Activated CD4-positive, alpha-beta T cell treated with anti-CD3 and anti-CD28 coated beads, Interleukin-2, Interleukin-6, amounts not matched to agents 100 ng/mL and 50 ng/mL, durations not matched to agents 16 hours and 8 hours (primary cell): ENCODE measurements at regions not wholly inside any gene's neighbourhood (a gene's known extent, or its start where the extent isn't known, plus 50 kb on each side); places are given as distances from the start of the nearest gene placed in this dataset.

Experiments used
- DNase-seq: peaks from one replicate; pipeline ENCODE4 v3.0.0-alpha.2; 2020

GRCh38 chr5:117463881-117464570 lies 889.4 kb upstream of the SEMA6A start:
- no peak for DNase-seq

DNA sequence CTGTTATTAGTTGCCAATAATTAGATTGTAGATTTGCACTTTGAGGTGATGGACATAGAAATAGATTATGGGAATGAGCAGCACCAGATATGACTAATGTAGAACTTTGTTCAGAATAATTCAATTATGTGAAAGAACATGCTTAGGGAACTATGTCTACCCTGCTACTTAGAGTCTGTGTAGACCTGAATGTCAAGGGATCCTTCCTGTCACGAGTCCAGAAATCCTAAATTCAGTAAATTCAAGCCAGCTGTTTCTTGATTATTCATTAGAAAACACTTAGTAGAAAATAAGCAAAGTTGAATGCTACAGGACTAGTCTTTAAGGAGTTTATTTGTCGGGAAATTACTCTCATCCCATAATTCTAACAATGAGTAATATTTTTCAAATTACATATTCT lies 887.3 kb upstream of the SEMA6A start:
- no peak for DNase-seq

DNA sequence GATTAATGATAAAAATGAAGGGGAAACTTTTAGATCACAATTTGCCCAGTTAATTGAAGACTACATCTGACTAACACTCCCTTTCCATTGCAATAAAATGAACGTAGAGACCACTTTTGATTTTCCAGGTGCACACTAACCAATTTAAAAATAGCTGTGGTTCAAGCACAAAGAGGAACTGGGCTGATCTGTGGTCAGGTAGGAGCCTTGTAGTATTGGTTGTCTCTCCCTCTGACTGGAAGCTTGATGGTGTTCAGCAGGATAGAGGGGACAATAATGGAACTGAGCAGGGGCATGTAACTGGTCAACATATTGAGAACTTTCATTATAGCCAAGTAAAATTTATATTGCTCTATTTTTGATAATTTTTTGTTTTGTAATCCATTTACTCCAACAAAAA lies 886.8 kb upstream of the SEMA6A start:
- no peak for DNase-seq

- no peak for DNase-seq
Observed at GRCh38 chr5:117457656-117458055, 883.0 kb upstream of the SEMA6A start.

GRCh38 chr5:117456866-117457470 lies 882.3 kb upstream of the SEMA6A start:
- DNase-seq, result no peak

- DNase-seq, result no peak
Observed at GRCh38 chr5:117455236-117456233, 880.9 kb upstream of the SEMA6A start.

DNA sequence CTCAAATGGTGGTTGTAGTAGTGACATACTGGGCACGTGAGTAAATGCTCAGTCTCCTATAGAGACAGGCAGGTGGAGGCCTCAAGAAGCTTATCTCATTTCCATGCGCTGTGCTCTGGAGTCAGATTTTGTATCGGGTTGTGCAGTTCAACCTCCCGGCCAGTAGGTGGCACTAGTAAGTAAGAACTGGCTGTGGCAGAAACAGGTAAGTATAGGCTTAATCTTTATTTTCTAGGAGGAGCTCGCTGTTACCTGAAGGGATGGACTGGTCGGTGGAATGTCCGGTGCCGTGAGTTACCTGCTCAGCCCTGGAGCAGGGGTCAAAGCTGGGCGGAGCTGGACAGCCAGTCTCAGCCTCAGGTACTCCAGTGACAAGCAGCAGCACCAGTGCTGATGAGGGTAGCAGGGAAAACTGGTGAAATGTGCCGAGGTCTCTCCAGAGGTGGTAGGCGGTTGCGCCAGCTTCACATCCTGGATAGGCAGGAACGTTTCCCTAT lies 880.1 kb upstream of the SEMA6A start:
- DNase-seq, result peak; percentile 68

DNA sequence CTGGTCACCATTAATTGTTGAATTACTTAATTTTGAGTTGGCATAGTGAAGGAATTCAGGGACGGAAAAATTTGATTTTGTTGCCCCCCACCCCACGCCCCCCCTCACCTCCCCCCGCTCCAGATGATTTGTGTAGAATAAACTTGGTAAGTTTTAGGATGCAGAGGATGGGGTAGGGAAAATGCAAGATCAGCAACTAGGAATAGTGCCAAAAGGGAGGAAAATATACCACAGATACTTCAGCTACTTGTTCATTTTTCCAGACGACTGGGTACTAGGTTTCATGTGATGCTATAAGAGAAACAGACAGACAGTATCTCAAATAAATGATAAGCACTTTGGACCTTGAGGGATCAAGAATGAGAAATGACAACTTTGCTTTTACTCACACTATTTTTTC lies 862.2 kb upstream of the SEMA6A start:
- DNase-seq, result no peak

GRCh38 chr5:117435203-117435602 lies 860.6 kb upstream of the SEMA6A start:
- no peak for DNase-seq

GRCh38 chr5:117434254-117434653 lies 859.6 kb upstream of the SEMA6A start:
- DNase-seq, result no peak

DNA sequence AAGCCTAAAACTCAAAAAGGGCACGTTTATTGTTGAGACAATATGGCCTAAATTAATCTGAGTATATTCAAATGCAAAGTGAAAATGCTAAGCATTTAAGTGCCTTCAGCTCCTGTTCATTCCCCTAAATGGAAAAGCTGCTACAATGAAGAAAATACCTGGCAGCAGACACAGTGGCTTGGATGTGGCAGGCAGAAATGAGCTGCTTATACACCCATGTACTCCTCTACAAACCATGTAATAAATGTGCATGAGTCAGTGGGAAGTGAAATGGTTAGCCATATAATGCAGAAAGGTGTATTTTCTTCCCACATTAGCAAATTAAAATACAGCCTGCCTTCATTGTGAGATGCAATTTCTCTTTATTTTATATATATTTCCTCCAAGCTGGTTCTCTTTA lies 859.2 kb upstream of the SEMA6A start:
- no peak for DNase-seq

DNA sequence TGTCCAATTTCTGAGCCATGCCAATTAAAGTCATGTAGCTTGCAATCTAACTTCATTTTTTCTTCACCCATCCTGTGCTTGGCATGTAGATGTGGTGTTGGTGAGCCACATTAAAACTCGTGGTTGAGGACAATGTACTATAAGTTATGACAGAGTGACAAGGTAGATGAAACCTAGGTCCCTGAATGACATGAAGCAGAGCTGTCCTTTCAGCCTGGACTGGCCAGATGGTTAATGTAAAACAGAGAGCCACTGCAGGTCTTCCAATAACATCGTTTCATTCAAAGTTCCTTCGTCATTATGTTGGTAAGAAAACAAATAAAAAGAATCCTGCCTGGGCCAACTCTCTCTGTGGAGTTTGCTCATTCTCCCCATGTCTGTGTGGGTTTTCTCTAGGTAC lies 856.5 kb upstream of the SEMA6A start:
- DNase-seq, result no peak

DNA sequence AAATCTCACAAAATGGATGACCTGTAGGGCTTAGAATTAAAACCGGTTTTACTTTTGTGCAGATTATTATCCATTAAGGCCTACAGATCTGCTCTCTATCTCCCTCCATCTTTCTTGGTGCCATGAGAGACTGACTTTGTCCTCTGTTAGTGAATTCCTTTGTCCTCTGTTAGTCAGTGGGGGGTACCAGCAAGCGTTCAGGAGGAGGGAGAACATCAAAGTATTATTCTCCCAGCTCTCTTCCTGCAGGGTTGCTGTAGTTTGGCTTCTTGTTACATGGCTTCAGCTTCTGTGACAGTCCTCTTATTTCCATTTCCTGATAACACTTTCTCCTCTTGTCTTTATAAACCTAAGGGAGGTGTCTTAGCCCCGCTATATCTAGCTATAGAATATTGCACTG lies 850.5 kb upstream of the SEMA6A start:
- no peak for DNase-seq

DNA sequence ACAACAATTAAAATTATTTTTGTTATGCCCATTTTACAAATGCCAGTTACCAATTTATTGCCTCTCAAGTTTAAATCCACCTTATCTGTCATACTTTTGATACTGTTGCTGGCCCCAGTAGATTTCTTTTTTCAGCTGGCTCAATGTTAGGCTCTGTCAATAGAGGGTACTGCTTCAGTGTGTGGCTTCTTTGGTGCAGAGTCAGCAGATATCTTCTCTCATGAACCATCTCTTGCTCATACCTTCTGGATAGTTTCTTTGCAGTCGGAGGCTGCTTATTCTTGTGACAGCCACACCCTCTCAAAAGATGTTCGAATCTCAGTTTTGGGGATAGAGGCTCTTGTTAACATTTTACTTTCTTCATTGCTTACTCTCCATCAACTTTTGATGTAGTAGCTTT lies 849.9 kb upstream of the SEMA6A start:
- no peak for DNase-seq

- no peak for DNase-seq
Observed at GRCh38 chr5:117417501-117417900, 842.9 kb upstream of the SEMA6A start.

DNA sequence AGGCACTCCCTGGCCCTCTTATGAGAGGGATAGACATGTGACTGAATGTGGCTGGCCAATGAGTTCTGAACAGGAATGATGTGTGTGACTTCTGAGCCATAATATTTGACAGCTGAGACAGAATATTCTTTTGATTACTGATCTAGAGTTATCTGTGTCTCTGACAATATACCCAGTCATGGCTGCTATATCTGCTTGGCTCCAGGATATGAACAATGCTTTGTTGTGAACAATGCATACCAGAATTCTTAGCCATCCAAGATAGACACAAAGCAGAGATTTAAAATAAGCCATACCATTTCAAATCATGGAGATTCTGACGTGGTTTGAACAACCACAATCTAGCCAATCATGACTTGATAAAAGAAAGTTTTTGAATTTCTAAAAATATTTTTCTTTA lies 840.3 kb upstream of the SEMA6A start:
- no peak for DNase-seq

DNA sequence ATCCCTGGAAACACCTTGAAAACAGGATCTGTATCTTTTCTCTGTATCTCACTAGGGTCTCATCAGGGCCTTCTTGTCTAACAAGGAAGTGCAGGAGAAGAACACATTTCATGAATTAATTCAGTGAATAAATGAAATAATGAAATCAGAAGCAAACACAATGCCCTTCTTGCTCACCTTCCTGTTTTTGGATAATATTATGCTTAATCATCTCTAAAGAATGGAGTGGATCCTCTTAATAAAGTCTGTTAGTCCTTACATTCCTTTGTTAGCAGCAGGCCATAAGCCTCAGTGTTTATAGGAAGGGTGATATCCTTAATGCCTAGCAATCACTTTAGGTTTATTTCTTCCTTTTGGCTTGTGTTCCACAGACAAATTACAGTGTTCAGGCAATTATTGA lies 837.1 kb upstream of the SEMA6A start:
- no peak for DNase-seq

DNA sequence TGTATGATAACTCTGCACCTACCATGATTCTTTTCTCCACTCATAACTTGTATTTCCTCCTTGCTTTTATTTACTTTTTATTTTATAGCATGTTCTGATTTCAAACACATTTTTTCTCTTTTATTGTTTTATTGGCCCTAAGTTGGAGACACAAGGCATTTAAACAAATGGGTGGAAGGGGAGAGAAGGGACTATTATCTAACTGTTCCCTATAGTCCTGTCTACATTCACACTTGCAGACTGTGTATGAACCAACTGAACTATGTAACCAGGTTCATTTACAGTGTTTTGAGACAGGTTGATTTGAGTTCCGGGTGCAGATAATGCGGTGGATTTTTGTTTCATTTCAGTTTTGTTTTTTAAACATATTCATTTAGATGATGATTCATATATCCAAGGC lies 830.6 kb upstream of the SEMA6A start:
- DNase-seq, result no peak

DNA sequence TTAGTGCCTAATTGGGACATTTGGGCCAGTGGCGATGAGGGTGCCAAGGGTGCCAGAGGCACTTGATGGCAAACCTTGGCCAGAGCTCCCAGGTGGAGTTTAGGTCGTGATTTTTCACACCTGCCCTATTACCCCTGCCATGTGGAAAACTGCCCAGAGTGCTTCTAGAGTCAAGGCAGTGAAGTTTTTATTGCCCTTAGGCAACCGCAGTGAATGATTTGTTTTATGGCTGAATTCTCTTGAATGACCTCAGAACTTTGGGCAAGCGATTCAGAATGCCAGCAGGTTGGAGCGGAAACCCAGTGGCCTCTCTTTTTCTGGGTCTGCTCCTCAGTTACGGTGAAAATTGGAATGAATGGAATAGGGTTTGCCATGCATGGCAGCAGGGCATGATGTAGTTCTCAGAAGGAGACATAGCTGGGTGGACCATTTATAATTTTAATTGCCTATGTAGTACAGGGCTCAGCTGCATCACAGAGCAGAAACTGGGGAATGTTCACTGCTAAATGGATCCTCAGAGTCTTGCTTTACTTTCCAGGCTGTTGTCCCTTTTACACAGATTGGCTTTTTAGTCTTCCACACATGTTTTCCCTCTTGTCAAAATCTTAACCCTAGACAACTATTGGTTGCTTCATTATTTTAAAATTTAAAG lies 820.0 kb upstream of the SEMA6A start:
- no peak for DNase-seq

DNA sequence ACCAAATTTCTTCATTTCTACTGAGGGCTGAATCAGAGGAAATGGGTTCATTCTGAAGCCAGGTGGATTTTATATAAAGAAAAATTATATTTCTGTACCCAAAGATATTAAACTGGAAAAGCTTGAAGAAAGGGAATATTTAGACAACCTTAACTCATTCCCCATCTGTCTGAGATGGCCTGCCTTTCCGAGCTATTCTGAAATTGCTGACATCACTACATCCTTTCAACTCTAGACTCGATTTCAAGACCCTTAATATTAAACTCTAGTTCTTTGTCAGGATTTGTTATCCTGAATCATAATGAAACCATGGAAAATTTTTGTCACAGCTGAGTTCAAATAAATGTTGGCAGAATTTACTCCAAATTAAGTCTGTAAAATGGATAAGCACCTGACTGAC lies 818.5 kb upstream of the SEMA6A start:
- DNase-seq, result no peak

DNA sequence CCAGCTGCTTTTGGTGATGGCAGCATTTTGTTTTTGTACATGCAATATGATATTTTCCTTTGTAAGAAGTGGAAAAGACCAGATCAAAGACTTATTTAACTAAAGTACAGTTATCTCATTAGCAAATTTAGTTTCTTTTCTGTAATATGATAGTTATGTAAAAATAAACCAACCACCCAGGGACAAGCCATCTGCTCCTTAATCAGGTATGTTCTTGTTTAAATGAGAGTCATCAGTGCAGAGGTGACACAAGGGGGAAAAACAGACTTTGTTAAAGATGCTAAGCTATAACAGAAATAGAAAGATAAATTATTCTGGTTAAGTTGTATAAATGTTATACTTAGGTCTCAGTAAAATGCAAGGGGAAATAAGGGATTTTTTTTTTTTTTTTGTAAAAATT lies 805.7 kb upstream of the SEMA6A start:
- no peak for DNase-seq

GRCh38 chr5:117379521-117379920 lies 804.9 kb upstream of the SEMA6A start:
- DNase-seq, result no peak

- DNase-seq, result no peak
Observed at GRCh38 chr5:117376748-117377147, 802.1 kb upstream of the SEMA6A start.
